GM21786 (cell line): ENCODE measurements at regions not wholly inside any gene's neighbourhood (a gene's known extent, or its start where the extent isn't known, plus 50 kb on each side); places are given as distances from the start of the nearest gene placed in this dataset.
"Not testable (repeated sequence)": the region's sequence is repeated elsewhere in the genome, so short reads cannot be mapped to it uniquely, and the experiment has no call there.

ENCODE experiments used
- ATAC-seq: cut with Tn5 transposase; IDR thresholded peaks from one replicate; pipeline ENCODE4 v1.9.1; 2021; ENCODE audit not compliant: unreplicated experiment

DNA sequence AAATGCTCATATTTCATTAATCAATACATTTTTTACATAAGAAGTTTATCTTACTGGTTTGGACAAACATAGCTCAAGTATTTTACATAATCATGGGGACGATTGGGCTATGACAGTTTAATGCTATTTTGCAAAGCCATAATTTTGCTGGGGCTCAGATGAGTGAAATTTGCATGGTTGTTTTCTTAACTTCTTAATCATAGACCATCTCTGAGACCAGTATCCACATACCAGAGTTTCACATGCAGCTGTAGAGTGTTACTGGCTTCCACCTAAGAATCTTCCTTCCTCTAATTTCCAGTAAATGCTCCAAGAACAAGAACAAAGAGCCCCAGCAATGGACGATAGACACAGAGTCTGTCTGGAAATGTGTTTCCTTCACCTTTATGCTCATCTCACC is 303.0 kb upstream of the TMEM132C start:
- no peak for ATAC-seq

DNA sequence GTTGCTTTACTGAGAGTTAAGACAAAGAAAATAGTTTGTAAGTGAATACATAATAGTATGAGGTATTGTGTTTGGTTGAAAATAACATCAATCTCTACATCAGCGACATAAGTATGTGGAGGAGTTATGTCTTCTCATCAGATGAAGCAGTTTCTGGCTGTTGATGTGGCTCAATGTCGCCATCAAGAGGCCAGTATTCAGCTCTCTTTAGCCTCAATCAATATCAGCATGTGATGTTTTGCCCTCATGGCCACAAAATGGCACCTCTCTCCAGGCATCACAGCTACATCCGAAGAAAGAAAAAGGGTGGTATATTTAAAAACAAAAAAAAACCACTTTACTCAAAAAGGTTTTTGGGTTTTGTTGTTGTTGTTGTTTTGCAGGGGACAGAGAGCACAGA is 302.3 kb upstream of the TMEM132C start:
- no peak for ATAC-seq

DNA sequence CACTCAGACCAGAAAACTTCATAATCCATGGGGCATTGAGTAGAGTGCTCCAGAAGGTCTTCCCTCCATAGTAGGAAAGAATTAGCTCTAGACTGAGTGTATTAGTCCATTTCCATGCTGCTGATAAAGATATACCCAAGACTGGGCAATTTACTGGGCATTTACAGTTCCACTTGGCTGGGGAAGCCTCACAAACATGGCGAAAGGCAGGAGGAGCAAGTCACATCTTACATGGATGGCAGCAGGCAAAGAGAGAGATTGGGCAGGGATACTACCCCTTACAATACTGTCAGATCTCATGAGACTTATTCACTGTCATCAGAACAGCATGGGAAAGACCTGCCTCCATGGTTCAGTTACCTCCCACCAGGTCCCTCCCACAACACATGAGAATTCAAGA is 300.6 kb upstream of the TMEM132C start:
- ATAC-seq, result no peak

DNA sequence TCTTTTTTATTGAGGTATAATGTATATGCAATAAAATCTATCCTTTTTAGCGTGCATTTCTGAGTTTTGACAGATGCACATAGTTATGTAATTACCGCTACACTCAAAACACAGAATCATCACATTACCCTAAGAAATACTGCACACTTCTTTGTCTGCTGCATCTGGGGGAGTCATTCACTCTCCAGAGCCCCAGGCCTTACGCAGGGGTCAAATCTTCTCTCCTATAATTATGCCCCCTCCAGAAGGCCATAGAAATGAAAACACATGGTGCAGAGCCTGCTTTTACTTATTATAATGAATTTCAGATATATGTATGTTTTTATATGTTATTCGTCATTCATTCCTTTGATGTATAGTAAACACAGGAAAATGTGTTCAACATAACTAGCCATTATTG is 296.5 kb upstream of the TMEM132C start:
- no peak for ATAC-seq

DNA sequence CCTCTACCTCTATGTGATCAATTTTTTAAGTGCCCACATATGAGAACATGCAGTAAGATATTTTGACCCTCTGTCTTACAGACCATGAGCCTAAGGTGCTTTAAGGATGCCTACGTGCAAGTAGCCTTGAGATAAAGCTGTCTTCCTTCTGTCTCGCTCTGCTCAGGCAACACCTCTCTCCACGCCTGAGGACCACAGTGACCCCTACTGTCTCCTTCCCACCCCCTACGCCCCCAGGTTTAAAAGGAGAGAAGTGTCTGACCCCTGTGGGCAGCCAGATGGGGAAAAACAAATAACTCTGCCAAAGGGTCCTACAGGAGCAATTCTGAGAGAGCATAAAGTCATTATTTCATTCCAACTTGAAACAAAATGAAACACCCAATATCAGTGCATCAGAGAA is 286.4 kb upstream of the TMEM132C start:
- no peak for ATAC-seq

DNA sequence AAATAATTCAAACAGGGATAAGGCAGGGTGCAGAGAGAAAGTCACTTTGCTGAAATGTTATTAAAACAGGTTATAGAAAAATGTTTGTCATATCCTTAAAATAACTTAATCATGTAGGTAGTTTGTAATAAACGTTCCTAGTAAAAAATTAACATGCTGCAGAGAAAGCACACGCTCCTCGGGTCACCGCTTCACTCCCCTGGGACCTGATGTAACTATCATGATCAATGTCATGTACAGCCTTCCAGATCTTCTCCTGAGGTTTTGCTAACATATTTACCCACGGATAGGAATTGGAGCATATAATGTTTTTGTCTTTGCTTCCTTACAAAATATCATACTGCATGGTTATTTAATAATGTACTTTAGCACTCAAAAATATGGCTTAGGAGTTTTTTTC is 285.1 kb upstream of the TMEM132C start:
- ATAC-seq, result no peak

DNA sequence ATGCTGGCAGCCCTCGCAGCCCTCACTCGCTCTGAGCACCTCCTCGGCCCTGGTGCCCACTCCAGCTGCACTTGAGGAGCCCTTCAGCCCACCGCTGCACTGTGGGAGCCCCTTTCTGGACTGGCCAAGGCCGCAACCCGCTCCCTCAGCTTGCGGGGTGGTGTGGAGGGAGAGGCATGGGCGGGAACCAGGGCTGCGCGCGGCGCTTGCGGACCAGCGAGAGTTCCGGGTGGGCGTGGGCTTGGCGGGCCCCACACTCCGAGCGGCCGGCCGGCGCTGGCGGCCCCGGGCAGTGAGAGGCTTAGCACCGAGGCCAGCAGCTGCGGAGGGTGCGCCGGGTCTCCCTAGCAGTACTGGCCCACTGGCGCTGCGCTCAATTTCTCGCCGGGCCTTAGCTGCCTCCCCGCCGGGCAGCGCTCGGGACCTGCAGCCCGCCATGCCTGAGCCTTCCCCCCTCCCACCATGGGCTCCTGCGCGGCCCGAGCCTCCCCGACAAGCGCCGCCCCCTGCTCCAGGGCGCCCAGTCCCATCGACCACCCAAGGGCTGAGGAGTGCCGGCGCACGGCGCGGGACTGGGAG is 283.7 kb upstream of the TMEM132C start:
- not testable (repeated sequence) for ATAC-seq

DNA sequence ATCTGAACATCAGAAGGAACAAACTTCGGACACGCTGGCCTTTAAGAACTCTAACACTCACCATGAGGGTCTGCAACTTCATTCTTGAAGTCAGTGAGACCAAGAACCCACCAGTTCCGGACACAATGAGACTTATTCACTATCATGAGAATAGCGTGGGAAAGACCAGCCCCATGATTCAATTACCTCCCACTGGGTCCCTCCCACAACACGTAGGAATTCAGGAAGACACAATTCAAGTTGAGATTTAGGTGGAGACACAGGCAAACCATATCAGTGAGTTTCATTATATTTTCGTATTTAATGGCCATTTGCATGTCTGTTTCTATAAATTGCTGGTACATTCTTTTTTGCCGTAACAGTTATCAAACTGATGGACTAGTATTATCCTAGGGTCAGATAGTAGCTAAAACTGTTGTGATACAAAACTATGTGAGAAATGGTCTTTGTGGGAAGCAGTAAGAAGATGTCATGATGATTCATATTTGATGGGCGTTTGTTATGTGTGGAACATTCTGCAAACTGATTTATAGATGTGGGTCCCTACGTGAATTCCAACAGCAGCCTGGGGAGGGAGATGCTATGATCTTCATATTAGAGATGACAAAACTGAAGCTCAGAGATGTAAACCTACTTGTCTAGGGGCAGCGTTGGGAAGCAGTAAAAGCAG is 282.4 kb upstream of the TMEM132C start:
- ATAC-seq, result no peak

DNA sequence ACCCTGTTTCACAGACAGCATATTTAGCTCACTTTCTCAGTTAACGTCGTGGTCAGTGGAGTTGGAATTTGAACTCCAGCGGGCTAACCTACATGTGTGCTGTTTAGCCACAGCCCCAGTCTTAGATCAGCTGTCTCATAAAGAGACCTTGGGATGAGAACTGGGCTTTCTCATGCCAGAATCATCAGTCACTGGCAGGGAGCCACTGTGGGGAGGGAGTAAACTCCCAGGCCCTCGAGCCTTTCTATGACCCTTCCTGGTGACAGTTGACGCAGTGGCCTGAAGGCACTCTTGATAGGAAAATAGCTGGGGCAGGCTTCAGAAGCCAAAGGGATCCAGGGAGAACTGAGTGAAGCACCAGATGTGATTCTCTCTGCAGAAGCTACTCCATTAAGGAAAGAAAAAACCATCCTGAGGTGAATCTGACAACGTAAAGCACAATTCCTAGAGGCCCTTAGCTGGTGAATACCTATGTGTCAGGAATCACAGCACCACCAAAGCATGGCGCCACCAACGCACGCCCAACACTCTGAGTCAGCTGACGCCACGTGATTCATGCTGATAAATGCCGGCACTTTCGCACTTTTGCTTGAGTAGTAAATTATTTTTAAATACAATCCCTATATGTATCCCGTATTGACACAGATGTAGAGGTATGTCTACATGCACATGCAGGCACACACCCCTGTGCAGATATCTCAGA is 279.6 kb upstream of the TMEM132C start:
- ATAC-seq, result no peak

DNA sequence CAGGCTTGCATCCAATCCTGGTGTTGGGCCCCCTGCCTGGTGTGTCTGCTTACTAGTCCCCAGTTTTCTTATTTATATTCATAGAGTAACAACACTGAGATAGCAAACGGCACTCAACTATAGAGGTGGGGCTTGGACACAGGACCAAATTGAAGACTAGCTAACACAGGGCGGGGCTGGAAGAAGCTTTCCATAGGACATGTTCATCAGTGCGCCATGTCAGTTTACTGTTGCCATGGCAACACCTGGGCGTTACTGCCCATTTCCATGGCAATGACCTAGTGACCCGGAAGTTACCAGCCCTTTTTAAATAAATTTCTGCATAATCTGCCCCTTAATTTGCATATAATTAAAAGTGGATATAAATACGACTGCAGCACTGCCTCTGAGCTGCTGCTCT is 275.5 kb upstream of the TMEM132C start:
- no peak for ATAC-seq

DNA sequence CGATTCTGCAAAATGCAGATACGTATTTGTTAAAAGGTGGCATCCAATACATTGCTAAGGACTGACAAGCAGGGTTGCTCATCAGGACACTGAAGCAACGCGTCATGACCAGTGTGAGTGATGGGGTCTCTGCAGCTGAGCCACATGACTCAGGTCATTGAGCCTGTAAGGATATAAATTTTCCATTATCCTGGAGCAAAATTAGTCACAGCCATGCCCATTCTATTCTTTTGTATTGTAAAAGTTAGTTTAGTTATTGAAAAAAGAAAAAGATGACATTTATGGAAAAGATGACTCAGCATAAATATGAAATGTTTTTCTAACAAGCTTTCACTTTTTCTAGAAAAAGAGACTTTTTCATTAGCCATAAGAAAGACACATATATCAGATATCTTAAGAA is 268.0 kb upstream of the TMEM132C start:
- ATAC-seq, result no peak

DNA sequence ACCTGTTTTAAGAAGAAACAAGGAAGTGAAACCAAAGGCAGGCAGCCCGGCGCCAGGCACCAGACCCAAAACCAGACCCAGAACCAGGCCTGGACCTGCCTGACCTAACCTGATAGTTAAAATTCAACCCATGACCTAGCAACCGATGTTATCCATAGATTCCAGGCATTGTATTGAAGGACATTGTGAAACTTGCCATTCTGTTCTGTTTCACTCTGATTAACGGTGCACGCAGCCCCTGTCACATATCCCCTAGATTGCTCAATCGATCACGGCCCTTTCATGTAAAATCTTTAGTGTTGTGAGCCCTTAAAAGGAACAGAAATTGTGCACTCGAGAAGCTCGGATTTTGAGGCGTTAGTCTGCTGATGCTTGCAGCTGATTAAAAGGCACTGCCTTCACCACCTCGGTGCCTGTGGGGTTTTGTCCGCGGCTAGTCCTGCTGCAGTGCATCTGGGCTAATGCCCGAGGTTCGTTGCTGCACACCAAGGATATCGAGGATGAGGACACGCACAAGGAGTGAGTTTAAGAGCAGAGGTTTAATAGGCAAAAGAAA is 262.5 kb upstream of the TMEM132C start:
- ATAC-seq, result no peak

DNA sequence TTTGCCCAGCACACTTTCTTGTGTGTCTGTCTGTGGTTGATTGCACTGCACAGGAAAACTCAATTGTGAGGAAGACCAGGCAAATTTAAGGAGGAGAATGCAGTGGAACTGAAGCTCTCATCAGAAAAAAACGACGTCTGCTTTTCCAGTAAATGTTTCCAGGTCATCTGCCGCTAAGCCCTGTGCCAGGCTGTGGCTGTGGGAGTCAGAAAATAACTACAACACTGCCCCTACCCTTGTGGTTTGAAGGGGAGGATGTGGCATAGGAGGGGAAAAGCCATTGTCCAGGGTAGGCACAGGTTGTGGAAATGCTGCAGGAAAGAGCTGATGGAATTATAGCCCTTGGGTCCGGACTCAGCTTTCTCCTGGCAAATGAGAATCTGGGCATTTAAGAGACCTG is 259.7 kb upstream of the TMEM132C start:
- ATAC-seq, result no peak

DNA sequence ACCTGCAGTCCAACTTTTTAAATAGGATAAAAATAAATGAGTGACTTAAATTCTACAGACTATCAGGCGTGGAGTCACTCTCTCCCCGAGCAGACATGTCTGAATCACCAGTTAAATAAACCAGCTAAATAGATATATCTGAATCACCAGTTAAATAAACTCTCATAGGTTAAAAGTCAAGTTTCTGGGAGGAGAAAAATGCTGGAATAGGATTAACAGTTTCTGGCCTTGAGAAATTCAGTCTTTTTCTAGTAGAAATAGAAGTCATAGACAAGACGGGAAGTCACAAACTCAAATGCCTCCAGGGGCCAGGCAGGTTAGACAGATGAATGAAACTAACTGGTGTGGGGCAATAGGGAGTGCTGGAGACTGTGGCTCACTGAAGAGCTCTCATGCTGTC is 258.6 kb upstream of the TMEM132C start:
- ATAC-seq, result no peak

DNA sequence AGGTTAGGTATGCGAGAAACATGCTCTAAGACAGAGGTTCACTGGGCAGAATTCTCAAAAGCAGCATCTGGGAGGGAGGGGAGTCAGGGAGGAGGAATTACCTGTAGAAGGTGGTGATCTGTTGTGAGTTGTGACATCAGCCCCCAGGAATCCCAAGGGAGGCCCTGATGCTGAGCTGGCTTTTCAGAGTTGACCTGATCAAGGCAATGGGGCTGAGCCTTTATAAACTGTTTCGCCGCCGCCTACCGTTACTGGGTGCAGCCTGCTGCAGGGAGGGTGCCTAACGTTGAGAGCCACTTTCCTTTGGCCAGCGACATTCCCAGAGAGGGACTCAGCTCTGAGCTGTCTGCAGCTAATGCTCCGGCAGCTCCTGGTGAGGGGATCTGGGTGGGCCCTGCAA is 257.9 kb upstream of the TMEM132C start:
- no peak for ATAC-seq

DNA sequence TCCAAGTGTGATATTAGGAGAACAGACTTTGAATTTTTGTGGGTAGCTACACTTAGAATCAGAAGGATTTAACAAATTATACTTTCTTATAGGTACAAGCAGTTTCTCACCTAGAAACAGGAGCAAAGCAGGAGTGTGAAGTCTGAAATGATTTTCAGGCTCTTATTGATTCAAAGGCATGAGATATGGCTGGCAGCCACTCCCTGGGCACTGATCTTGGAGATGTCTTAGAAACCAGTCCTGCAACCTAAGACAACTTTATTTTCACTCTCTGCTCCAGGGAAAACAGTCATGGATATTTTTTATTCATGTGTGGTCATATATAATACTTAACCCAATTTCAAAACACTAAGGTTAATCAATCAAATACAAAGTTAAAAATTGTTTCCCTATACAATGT is 254.9 kb upstream of the TMEM132C start:
- ATAC-seq, result no peak

DNA sequence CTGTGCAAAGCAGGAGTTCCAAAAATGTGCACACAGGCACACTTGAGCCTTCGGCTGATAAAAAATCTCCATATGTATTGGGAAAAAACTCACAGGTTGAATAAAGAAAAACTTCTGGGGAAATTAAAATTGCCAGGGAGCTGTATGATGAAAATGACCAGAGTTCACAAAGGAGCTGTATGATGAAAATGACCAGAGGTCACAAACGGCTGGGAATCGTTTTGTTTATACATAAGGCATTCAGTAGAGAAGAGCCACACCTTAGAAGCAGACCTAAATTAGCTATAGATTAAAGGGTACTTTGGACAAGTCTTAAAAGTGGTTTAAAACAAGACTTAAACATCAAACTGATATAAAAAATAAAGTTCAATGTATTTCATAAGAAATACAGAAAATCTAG is 251.7 kb upstream of the TMEM132C start:
- no peak for ATAC-seq

DNA sequence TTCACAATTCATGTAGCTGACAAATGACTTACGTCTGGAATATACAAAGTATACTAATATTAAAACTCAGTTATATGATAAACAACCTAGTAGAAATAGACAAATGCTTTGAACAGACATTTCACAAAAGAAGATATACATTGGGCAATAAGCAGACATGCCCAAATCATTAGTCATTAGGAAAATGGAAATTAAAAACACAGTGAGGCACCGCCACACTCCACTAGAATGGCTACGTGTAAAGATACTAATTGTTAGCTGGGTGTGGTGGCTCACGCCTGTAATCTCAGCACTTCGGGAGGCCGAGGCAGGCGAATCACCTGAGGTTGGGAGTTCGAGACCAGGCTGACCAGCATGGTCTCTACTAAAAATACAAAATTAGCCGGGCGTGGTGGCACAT is 248.9 kb upstream of the TMEM132C start:
- no peak for ATAC-seq

DNA sequence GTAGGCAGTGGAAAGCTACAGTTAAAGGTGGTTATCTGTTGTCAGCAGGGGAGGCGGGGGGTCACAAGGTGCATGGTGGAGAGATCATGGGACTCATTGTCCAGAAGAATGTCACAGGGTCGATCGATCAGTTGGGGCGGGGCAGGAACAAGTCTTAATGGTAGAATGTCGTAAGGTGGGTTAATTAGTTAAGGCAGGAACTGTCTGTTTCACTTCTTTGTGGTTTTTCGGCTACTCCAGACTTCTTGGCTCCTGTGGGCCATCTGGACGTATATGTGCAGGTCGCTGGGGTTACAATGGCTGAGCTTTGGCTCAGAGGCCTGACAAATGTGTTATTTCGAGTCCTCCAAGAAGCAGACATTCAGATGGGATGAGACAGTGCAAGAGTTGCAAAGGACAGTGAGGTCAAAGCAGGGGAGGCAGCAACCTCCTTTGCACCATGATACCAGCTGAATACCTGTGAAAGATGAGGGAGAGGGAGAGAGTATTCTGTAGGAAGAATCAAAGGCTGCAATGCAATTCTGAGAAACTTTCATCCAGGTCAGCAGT is 246.9 kb upstream of the TMEM132C start:
- no peak for ATAC-seq

DNA sequence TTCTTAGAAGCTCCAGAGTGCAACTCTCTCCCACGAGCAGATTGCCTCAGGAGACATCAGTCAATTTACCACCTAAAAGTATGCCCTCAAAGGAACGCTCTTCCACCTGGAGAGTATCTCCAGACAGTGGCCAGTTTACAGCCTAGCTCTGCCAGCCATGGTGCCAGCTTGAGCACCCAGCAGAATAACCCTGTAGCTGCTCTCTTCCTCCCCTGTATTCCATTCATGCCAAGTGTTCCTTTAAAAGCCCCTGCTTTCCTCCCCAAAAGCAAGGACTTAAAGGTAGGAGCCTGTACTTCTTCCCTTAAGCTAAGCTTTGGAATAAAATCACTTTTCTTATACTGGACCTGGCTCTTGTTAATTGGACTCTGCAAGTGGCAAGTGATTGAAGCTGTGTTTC is 245.4 kb upstream of the TMEM132C start:
- no peak for ATAC-seq

DNA sequence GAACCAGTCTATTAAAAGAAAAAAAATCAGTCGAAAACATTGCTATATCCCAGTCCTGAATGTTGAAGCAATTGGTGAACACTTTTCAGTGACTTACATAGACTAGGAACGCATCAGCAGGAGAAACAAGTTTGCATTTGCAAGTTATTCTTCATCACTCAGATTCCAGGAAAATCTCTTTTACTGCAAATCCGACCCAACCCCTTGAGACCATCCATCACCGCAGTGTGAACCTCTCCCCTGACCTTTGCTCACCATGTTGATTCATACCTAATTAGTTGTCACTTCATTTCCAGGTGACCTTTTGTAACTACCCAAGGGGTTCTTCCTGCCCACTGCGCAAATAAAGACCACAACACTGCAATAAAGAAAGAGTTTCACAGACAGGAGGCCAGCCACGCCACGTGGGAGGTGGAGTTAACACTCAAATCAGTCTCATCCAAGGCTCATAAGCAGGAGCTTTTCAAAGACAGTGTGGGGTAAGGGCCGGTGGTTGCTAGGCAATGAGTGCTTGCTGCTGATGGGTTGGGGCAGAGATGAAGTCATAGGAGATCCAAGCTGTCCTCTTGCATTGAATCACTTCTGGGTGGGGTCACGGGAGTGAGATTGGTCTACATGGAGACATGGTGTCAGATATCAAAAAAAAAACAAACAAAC is 241.3 kb upstream of the TMEM132C start:
- no peak for ATAC-seq
